HG03103 (cell line): ENCODE measurements at regions not wholly inside any gene's neighbourhood (a gene's known extent, or its start where the extent isn't known, plus 50 kb on each side); places are given as distances from the start of the nearest gene placed in this dataset.

Experiments used
- ATAC-seq: cut with Tn5 transposase; IDR thresholded peaks from one replicate; pipeline ENCODE4 v1.9.1; 2021; ENCODE audit warnings: low read depth; ENCODE audit not compliant: unreplicated experiment

DNA sequence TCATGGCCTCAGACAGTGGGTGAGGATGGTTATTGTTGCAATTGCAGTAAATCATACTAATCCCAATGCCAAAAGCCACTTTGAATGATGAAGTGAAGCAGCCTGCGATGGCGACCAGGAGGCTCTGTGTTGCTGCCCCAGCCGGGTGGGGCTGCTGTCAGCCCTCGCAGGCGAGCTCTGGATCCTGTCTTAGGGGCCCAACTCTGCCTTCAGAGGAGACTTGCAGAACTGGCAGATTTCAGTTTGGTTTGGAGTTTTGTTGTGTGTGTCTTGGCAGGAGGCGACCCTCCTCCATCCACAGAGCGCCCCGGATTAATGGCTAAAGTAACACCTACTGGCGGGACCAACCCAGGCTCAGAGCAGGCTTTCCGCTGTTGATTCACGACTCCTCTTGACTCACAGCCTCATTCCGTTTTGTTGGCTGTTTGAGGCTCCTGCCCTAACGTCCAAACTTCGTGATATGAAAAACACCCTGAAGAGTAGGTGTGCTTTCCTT lies 67.9 kb upstream of the BMPER start:
- ATAC-seq = no peak

DNA sequence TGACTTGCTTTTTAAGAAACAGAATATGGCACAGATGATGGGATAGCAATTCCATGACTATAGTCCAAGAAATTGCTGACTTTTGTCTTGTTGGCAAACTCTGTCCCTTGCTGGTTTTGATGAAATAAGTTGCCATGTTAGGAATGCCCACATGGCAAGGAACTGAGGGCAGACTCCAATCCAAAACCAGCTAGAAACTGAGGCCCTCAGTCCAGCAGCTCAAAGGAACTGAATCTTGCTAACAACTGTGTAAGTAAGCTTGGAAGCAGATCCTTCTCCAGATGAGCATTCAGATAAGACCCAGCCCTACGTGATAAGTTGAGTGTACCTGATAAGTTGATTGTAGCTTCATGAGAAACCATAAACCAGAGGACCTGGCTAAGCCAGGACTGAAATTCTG lies 64.3 kb upstream of the BMPER start:
- ATAC-seq = no peak

DNA sequence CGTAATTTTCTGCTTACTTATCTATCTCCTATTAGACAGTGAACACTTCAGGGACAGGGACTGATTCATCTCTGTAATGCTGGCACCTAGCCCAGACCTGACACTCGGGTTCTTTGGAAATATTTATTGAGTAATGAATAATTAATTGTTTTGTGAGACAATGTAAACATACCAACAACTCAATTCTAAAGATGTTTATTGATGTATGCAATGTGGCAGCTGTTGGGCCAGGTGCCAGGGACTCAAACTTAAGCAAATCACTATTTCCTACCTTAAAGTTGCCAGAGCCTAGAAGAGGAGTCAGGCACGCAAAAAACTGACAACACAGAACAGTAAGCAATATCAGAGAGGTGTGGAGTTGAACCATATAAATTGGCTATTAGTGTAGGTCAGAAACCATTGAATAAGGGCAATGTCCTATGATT lies 63.6 kb upstream of the BMPER start:
- no peak for ATAC-seq

DNA sequence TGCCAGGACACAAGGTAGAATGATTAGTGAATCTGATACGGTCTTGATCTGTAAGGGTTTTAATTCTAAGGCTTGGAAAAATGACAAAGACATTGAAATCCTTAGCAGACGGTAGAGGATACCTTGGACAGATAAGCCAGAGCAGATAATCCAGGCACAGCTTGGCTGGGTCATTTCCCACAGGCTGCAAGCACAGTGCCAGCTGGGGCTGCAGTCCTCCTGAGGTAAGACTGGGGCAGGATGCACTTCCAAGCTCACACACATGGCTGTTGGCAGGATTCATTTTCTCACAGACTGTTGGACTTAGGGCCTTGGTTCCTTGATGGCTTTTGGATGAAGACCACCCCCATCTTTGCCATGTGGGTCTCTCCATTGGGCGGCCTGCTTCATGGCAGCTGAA lies 63.2 kb upstream of the BMPER start:
- ATAC-seq = no peak

DNA sequence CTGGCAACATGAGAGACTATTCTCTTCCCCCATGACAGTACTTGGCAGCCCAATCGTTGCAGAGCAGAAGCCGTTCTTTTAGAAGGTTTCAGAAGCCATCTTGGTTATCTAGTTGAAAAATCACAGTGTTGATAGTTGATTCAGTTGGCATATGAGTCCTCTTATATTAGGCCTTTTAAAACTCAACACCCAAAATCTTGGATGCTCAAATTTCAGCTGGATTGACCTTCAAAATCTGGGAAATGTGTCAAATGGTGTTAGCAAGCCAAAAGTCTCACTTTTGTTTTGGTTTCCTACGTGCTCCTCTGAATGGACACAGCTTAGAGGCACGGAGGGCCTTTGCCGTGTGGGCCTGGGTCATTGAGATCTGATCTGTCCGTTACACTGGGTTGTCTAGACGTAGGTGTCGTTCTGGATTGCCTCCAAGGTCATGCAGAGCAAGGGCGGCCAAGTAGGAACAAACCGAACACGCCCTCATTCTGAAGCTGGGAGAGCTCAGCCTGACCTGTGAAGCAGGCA lies 59.3 kb upstream of the BMPER start:
- ATAC-seq = no peak

DNA sequence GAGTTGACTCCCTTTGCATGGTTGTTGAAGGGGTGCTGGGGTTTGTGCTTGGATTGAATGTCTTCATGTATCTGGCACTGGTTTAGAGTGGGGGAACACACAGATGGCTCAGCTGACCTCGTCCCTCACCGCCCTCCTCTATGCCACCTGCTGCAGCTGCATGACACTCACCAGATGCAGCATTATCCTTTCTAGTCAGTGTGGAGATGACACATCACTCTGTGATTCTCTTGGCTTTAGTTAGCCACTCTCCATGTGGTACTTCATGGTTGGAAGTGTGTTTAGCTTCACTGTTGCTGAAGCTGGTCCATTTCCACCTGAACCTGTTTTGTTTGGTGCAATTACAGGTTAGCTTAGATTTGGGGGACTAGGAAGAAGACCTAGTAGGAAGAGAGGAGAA lies 56.3 kb upstream of the BMPER start:
- no peak for ATAC-seq

DNA sequence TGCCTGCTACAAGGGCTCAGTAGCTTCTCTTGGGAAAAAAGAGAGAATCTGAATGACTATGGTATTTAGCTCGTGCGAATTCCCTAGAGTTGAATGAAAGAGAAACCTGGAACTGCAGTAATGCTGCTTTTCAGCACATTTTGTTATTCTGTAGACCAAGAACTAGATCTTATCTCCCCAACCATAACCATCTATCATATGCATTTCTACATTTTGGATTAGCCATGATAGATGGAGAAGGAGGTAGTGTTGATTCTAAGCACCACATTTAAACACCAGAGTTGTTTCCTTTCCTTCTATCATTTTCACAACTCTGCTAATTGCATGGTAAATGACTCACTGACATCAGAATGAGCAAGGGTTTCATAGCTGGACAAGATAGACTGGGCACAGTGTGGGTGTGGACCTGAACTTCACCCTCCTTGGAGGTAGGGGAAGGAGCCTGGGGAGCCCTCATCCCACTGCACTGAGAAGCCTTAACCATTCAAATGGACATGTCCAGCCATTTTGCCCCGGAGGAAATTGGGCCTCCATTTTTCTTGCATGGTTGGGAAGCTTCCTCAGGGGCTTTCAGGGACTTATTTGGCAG lies 55.3 kb upstream of the BMPER start:
- ATAC-seq = no peak

DNA sequence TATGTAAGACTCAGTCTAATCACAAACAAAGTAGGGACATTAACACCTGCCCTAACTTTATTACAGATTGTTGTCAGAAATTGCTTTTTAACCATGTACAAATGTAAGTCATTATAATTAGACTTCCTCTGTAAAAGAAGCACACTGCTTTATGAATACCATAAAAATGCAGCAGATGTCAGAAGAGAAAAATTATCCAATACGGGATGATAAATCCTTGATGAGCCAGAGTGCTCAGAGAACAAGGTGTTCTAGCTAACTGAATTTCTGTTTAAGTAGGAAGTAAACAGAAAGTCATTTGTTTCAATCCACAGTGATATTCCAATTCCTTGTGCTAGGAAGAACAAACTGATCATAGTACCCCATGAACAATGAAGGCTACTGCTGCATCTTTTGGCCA lies 54.6 kb upstream of the BMPER start:
- no peak for ATAC-seq

DNA sequence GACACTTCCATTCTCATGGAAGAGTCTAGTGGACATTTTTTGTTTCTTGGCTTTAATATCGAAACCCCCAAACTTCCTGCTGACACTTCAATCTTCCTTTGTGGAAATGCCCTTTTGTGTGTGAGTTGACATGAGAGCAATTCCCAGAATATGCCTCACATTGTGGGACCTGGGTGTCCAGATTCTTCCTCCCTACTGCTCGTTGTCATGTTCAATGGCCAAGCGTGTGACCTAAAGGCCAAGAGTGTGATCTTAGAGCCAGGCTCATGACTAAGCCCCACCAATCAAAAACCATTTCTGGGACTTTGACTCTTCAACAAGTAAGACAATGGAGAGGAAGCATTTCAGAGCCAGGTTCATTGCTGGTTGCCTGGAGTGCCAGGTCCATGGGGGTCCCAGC lies 52.5 kb upstream of the BMPER start:
- no peak for ATAC-seq

DNA sequence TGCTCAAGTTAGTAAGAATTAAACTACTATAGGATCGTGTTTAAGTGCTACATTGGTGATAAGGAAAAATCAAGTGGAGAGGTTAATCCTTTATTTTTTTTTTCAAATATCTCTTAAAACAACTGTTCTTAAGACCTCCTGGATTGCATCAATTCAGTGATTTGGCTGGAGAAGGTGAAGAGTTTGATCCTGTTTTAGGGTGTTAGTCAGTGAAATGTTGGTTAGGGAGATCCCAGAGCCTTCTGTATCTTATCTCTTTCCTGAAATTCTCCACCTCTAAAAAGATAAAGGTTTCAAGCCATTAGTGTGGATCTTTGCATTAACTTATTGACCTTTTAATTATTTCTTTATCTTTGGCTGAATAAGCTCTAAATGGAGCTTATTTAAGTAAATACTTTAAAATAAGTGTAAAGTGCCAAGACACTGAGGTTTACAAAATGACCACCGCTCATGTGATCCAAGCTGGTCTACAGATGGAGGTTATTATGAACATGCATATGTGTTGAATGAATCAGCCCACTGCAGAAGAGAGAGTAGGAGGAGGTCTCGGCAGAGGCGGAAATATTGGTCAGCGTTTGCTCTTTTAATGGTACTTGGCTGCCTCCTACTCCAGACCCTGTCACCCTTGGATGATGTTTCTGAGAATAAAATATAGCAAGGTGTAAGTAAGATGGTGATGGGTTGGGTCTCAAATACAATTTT lies 51.8 kb upstream of the BMPER start:
- ATAC-seq = no peak

DNA sequence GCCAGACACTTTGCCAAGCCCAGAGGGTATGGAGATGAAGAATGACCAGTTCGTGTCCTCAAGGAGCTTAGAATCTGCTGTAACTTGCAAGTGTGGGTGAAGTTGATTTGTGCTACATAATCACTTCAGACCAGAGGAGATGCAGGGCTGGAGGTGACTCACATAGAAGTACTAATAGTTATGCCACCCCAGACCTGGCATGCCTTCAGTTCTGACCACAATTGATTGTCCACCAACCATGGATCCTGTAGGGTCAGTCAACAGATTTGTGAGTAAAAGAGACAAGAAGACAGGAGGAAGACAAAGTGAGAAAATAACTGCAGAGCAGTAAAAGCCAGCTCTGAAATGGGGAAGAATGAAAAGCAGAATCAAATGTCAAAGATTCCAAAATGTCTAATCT lies 51.2 kb upstream of the BMPER start:
- no peak for ATAC-seq

DNA sequence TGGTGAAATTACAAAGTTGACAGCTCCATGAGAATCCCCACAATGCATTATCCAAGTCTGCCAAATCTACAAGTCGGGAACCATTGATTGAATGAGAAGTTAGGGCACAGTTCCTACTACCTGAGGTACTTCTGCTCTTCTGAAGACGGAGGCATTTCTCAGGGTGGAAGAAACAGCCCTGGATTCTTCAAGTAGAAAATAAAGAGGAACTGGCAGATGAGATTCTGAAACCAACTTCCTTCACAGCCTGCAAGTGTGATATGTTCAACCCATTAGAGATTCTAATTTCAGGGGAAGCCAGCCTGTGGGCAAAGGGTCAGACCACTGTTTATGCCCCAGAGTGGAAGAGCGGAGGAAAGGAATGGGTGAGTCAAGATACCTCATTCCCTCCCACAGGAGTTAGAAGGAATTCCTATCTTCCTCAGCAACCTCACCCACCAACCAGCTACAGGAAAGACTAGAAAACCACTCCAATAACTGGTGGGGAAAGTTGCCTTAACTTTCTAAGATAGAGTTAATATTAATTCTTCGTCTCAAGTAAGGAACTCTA lies 50.5 kb upstream of the BMPER start:
- ATAC-seq = no peak
